Endothelial cell of umbilical vein (primary cell): ENCODE measurements at regions not wholly inside any gene's neighbourhood (a gene's known extent, or its start where the extent isn't known, plus 50 kb on each side); places are given as distances from the start of the nearest gene placed in this dataset.

Experiments used
- CTCF ChIP-seq, 2 donors: IDR thresholded peaks; 1 replicate in 1 of 2; 2 replicates in 1 of 2; pipeline ENCODE4 v1.5.1; 2011; ENCODE audit warnings: low read length in 2 of 2, mild to moderate bottlenecking in 2 of 2, moderate library complexity in 2 of 2, control low read depth in 1 of 2, inconsistent platforms in 1 of 2, low read depth in 1 of 2; ENCODE audit not compliant: insufficient read depth in 1 of 2; ENCODE audit errors: extremely low read depth in 1 of 2
- EZH2 ChIP-seq: IDR thresholded peaks from 2 replicates; pipeline ENCODE4 v1.6.1; 2012; ENCODE audit warnings: borderline replicate concordance, low read depth, mild to moderate bottlenecking, moderate library complexity, low read length, inconsistent platforms; ENCODE audit not compliant: severe bottlenecking
- JUN ChIP-seq: IDR thresholded peaks from 2 replicates; pipeline ENCODE4 v1.6.1; 2011; ENCODE audit warnings: borderline replicate concordance, low read depth; ENCODE audit not compliant: insufficient read length, insufficient read depth
- MYC ChIP-seq: IDR thresholded peaks from one replicate; pipeline ENCODE4 v1.6.1; 2011; ENCODE audit warnings: mild to moderate bottlenecking, low read depth, low read length
- POLR2A ChIP-seq: IDR thresholded peaks from 2 replicates; pipeline ENCODE4 v1.6.1; 2012; ENCODE audit warnings: low read depth, mild to moderate bottlenecking, control low read depth, low read length
- POLR2AphosphoS5 ChIP-seq: IDR thresholded peaks from 2 replicates; pipeline ENCODE4 v1.6.1; 2012; ENCODE audit warnings: low read depth, mild to moderate bottlenecking, control low read depth, low read length, moderate library complexity; ENCODE audit not compliant: insufficient read depth

- no peak for TF ChIP-seq CTCF (IDR thresholded peaks at IDR 0.05; ENCODE audit: extremely low read depth in 1 of 2, insufficient read depth in 1 of 2, low read depth in 1 of 2, low read length in 2 of 2)
- no peak for TF ChIP-seq POLR2A
- no peak for TF ChIP-seq POLR2AphosphoS5
- TF ChIP-seq MYC: no peak
- no peak for TF ChIP-seq EZH2
- TF ChIP-seq JUN: no peak
These were observed 375.8 kb downstream of the REEP3 start for GRCh38 chr10:63896992-63897391.
